BLaER1 treated with 17β-estradiol and CSF1 and Interleukin-3, amounts not matched to agents 10 nM and 100 nM (cell line): ENCODE measurements at regions not wholly inside any gene's neighbourhood (a gene's known extent, or its start where the extent isn't known, plus 50 kb on each side); places are given as distances from the start of the nearest gene placed in this dataset.

ENCODE experiments used
- H3K27ac ChIP-seq, 11 experiments: shearing (Covaris generic); formaldehyde crosslinking; 2 replicates each; pipeline ENCODE4 v1.8.1; 2022
- H3K27me3 ChIP-seq, 11 experiments: shearing (Covaris generic); formaldehyde crosslinking; 2 replicates each; pipeline ENCODE4 v1.8.1; 2022
- H3K36me3 ChIP-seq, 11 experiments: shearing (Covaris generic); formaldehyde crosslinking; 2 replicates each; pipeline ENCODE4 v1.8.1; 2022
- H3K4me1 ChIP-seq, 10 experiments: shearing (Covaris generic); formaldehyde crosslinking; 2 replicates each; pipeline ENCODE4 v1.8.1; 2022
- H3K4me2 ChIP-seq, 11 experiments: shearing (Covaris generic); formaldehyde crosslinking; 2 replicates each; pipeline ENCODE4 v1.8.1; 2022
- H3K4me3 ChIP-seq, 10 experiments: shearing (Covaris generic); formaldehyde crosslinking; 2 replicates each; pipeline ENCODE4 v1.8.1; 2022
- H3K9ac ChIP-seq, 11 experiments: shearing (Covaris generic); formaldehyde crosslinking; 2 replicates each; pipeline ENCODE4 v1.8.1; 2022
- H3K9me3 ChIP-seq, 11 experiments: shearing (Covaris generic); formaldehyde crosslinking; replicated peaks in 1 of 11; 2 replicates each; pipeline ENCODE4 v1.8.1; 2022
- H4K20me1 ChIP-seq, 11 experiments: shearing (Covaris generic); formaldehyde crosslinking; 2 replicates each; pipeline ENCODE4 v1.8.1; 2022
- Cebpa-rat ChIP-seq, 11 experiments: shearing (Covaris generic); IDR thresholded peaks; 2 replicates each; pipeline ENCODE4 v1.8.1; 2022

DNA sequence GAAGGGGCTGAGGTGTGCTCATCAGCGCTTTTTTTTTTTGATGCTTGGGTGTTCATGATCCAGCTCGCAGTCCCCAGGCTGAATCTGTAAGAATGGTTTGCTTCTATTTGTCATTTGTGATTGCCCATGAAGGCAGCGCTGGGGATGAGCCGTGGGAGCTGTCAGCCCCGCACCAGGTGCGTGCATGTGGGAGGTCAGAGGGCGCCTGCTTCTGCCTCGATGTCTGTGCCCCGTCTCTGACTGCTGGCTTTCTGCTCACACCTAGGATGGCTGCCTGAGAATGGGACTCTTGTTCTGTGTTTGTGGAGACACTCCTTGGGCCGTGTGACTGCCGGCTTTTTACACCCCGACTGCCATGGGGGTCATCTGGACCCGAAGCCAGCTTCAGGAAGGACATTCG lies 141.2 kb upstream of the RTL1 start:
- no peaks in the 10 kb centered on the region for H3K36me3 ChIP-seq
- H3K4me1 ChIP-seq, result no peaks in the 10 kb centered on the region
- TF ChIP-seq Cebpa-rat (IDR thresholded peaks at IDR 0.05), result no peak

DNA sequence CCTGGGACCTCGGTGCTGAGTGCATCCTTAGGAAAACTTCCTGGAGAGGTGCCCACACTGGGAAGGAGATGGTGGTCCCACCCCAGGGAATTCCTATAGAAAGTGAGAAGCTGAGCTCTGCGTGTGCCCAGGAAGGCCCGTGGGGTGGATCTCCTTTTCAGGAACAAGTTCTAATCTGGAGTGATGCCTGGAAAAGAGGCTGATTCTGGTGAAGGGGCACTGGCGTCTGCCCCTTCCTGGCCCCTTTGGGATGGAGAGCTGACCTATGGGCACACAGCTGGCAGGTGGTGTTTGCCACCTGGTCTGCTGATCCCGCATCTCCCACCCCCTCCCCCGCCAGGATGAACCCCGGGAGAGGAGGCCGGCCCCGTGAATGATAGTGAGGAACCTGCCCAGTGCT lies 142.0 kb upstream of the RTL1 start:
- no peak overlapping the region for H3K4me3 ChIP-seq
- no peak overlapping the region for H3K27ac ChIP-seq
- H3K4me2 ChIP-seq, result no peak overlapping the region
- no peaks in the 10 kb centered on the region for H3K4me1 ChIP-seq
- H3K27me3 ChIP-seq, result no peaks in the 10 kb centered on the region
- no peak for TF ChIP-seq Cebpa-rat (IDR thresholded peaks at IDR 0.05)
- no peaks in the 10 kb centered on the region for H4K20me1 ChIP-seq
- peaks cover 10 to 26% (median 14%) of the 10 kb centered on the region in 11 experiments; a peak in 19 of 22 replicates for H3K9me3 ChIP-seq
- no peaks in the 10 kb centered on the region for H3K36me3 ChIP-seq
- no peak overlapping the region for H3K9ac ChIP-seq

More for the DNA sequence above, 141.2 kb upstream of the RTL1 start:
- Histone ChIP-seq H3K9me3 (peaks cover 2 to 26% (median 8%) of the 10 kb centered on the region in 11 experiments; a peak in 17 of 22 replicates), H3K4me2 (no peak overlapping the region), H3K27ac (no peak overlapping the region), H4K20me1 (no peaks in the 10 kb centered on the region), H3K9ac (no peak overlapping the region), H3K4me3 (no peak overlapping the region), H3K27me3 (no peaks in the 10 kb centered on the region)

GRCh38 chr14:101046071-101046470 lies 142.5 kb upstream of the RTL1 start:
- H3K27me3 ChIP-seq, result no peaks in the 10 kb centered on the region
- no peak overlapping the region for H3K4me3 ChIP-seq
- no peak overlapping the region for H3K4me2 ChIP-seq
- H3K27ac ChIP-seq, result no peak overlapping the region
- peaks cover 16 to 32% (median 20%) of the 10 kb centered on the region in 11 experiments; a peak in 21 of 22 replicates for H3K9me3 ChIP-seq
- no peak overlapping the region for H3K9ac ChIP-seq
- no peaks in the 10 kb centered on the region for H3K36me3 ChIP-seq
- no peaks in the 10 kb centered on the region for H4K20me1 ChIP-seq
- TF ChIP-seq Cebpa-rat (IDR thresholded peaks at IDR 0.05), result no peak
- H3K4me1 ChIP-seq, result no peaks in the 10 kb centered on the region

DNA sequence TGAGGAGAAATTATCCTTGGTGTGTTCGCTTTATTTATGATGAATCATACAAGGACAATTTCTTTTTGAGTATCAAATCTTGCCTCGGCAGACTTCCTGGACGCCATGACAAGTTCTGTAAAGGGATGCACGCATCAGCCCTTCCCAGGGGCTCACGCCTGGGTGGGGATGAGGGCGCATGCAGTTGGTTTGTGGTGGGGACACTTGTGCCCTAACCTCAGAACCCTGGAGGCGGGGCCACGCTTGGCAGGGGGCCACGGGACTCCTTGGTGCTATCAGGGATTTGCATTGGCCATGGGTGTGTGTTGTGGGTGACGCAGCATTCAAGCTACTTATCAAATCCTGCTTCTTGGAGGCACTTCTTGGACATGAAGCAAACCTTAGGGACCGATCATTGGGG lies 143.8 kb upstream of the RTL1 start:
- no peak for TF ChIP-seq Cebpa-rat (IDR thresholded peaks at IDR 0.05)
- Histone ChIP-seq H3K27me3 (no peaks in the 10 kb centered on the region), H3K9me3 (peaks cover 21 to 44% (median 31%) of the 10 kb centered on the region in 11 experiments), H3K27ac (no peak overlapping the region), H3K4me2 (no peak overlapping the region), H3K4me3 (no peak overlapping the region), H3K9ac (no peak overlapping the region), H3K36me3 (no peaks in the 10 kb centered on the region), H3K4me1 (no peaks in the 10 kb centered on the region), H4K20me1 (no peaks in the 10 kb centered on the region)

GRCh38 chr14:101048766-101049165 lies 145.2 kb upstream of the RTL1 start:
- Histone ChIP-seq H4K20me1 (no peaks in the 10 kb centered on the region), H3K9me3 (peaks cover 25 to 51% (median 34%) of the 10 kb centered on the region in 11 experiments), H3K9ac (no peak overlapping the region), H3K4me1 (no peaks in the 10 kb centered on the region), H3K4me3 (no peak overlapping the region), H3K27ac (no peak overlapping the region), H3K36me3 (no peaks in the 10 kb centered on the region), H3K27me3 (no peaks in the 10 kb centered on the region), H3K4me2 (no peak overlapping the region)
- TF ChIP-seq Cebpa-rat (IDR thresholded peaks at IDR 0.05), result no peak

- Histone ChIP-seq H3K36me3 (no peaks in the 10 kb centered on the region), H4K20me1 (no peaks in the 10 kb centered on the region), H3K27ac (no peak overlapping the region), H3K9me3 (peaks cover 26 to 58% (median 41%) of the 10 kb centered on the region in 11 experiments), H3K9ac (no peak overlapping the region), H3K4me2 (no peak overlapping the region), H3K4me3 (no peak overlapping the region), H3K4me1 (no peaks in the 10 kb centered on the region), H3K27me3 (no peaks in the 10 kb centered on the region)
- TF ChIP-seq Cebpa-rat (IDR thresholded peaks at IDR 0.05), result no peak
Observed at GRCh38 chr14:101049511-101049910, 146.0 kb upstream of the RTL1 start.

DNA sequence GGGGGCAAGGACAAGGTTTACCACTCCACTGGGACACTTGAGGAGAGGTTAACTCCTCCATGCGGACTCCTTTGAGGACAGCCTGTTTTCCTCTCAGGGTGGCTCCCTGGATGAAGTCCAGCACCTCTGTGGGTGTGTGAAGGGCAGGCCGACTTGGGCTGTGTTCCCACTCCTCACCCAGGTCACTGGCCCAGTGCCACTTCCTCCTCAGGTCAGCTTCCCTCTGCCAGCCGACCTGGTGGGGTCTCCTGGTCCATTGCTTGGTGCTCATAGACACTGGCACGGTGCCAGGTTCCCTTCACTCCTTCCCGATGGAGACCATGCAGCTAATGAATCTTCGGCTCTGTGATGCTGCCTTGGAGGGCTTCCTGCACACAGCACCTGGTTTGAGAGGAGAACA lies 146.4 kb upstream of the RTL1 start:
- TF ChIP-seq Cebpa-rat (IDR thresholded peaks at IDR 0.05), result no peak
- Histone ChIP-seq H3K9me3 (peaks cover 26 to 62% (median 44%) of the 10 kb centered on the region in 11 experiments), H4K20me1 (no peaks in the 10 kb centered on the region), H3K9ac (no peak overlapping the region), H3K4me1 (no peaks in the 10 kb centered on the region), H3K4me3 (no peak overlapping the region), H3K27ac (no peak overlapping the region), H3K36me3 (no peaks in the 10 kb centered on the region), H3K4me2 (no peak overlapping the region), H3K27me3 (no peaks in the 10 kb centered on the region)

- Histone ChIP-seq H3K4me2 (no peak overlapping the region), H3K36me3 (no peaks in the 10 kb centered on the region), H3K4me3 (no peak overlapping the region), H3K27me3 (no peaks in the 10 kb centered on the region), H3K27ac (no peak overlapping the region), H4K20me1 (no peaks in the 10 kb centered on the region), H3K9me3 (peaks cover 37 to 73% (median 53%) of the 10 kb centered on the region in 11 experiments), H3K9ac (no peak overlapping the region), H3K4me1 (no peaks in the 10 kb centered on the region)
- TF ChIP-seq Cebpa-rat (IDR thresholded peaks at IDR 0.05), result no peak
Observed at GRCh38 chr14:101050901-101051490, 147.5 kb upstream of the RTL1 start.

- Histone ChIP-seq H3K4me1 (peaks cover 6 to 16% (median 11%) of the 10 kb centered on the region in 10 experiments; a peak in 13 of 20 replicates), H4K20me1 (no peaks in the 10 kb centered on the region), H3K4me2 (no peak overlapping the region), H3K9ac (no peak overlapping the region), H3K4me3 (no peak overlapping the region), H3K36me3 (no peaks in the 10 kb centered on the region), H3K27me3 (no peaks in the 10 kb centered on the region), H3K27ac (no peak overlapping the region), H3K9me3 (peaks cover 55 to 98% (median 81%) of the 10 kb centered on the region in 11 experiments)
- no peak for TF ChIP-seq Cebpa-rat (IDR thresholded peaks at IDR 0.05)
Observed at GRCh38 chr14:101054671-101055070, 151.1 kb upstream of the RTL1 start.

DNA sequence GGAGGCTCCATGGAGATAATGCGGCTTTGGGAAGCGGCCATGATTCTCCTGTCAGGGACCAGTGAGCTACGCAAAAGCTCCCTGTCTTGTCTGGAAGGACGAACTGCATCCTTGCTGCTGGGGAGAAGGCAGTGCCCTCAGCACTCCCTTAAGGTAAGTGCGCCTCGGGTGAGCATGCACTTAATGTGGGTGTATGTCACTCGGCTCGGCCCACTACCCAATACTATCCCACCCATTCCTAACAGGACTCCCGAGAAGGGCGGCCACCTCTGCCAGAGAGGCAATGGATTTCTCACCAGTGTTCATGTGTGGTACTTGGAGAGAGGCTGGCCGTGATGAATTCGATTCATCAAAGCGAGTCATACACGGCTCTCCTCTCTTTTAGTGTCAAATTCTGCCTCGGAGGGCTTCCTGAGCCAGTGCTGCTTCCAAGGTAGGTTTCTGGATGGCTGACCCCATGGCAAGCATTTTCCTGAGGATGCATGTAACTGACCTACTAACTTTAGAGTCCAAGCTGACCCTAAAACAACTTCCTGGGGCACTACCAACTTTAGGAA lies 151.7 kb upstream of the RTL1 start:
- Histone ChIP-seq H3K36me3 (no peaks in the 10 kb centered on the region), H3K27me3 (no peaks in the 10 kb centered on the region), H3K4me1 (peaks cover 6 to 21% (median 13%) of the 10 kb centered on the region in 10 experiments; a peak in 15 of 20 replicates)

More for the DNA sequence above, 151.7 kb upstream of the RTL1 start:
- Histone ChIP-seq H3K27ac (no peak overlapping the region), H3K4me2 (no peak overlapping the region), H3K4me3 (no peak overlapping the region), H4K20me1 (no peaks in the 10 kb centered on the region), H3K9me3 (peaks cover 50 to 97% (median 76%) of the 10 kb centered on the region in 11 experiments), H3K9ac (no peak overlapping the region)
- no peak for TF ChIP-seq Cebpa-rat (IDR thresholded peaks at IDR 0.05)
